H9 (cell line): ENCODE measurements at regions not wholly inside any gene's neighbourhood (a gene's known extent, or its start where the extent isn't known, plus 50 kb on each side); places are given as distances from the start of the nearest gene placed in this dataset.

Source experiments
- DNase-seq: peaks from one replicate; pipeline ENCODE4 v3.0.0-alpha.2; 2017
- H2AFZ ChIP-seq: one replicate; pipeline ENCODE4 v1.6.1; 2013; ENCODE audit warnings: mild to moderate bottlenecking, low read length, control low read depth, moderate library complexity
- H2AK5ac ChIP-seq: 2 replicates; pipeline ENCODE4 v1.6.1; 2013; ENCODE audit warnings: low read length, control low read depth, mixed read lengths; ENCODE audit not compliant: insufficient read length
- H2BK120ac ChIP-seq: one replicate; pipeline ENCODE4 v1.6.1; 2013; ENCODE audit warnings: low read depth, mild to moderate bottlenecking, low read length, control low read depth, inconsistent platforms; ENCODE audit not compliant: poor library complexity, severe bottlenecking
- H2BK12ac ChIP-seq: 2 replicates; pipeline ENCODE4 v1.6.1; 2013; ENCODE audit warnings: low read length, control low read depth, mixed read lengths, low read depth; ENCODE audit not compliant: insufficient read length
- H2BK15ac ChIP-seq: 2 replicates; pipeline ENCODE4 v1.6.1; 2013; ENCODE audit warnings: low read depth, low read length, control low read depth
- H2BK20ac ChIP-seq: one replicate; pipeline ENCODE4 v1.6.1; 2013; ENCODE audit warnings: low read depth, mild to moderate bottlenecking, low read length, control low read depth, inconsistent platforms; ENCODE audit not compliant: poor library complexity, severe bottlenecking
- H2BK5ac ChIP-seq: 2 replicates; pipeline ENCODE4 v1.6.1; 2013; ENCODE audit warnings: low read length, control low read depth, mixed read lengths; ENCODE audit not compliant: insufficient read length
- H3K14ac ChIP-seq: 2 replicates; pipeline ENCODE4 v1.6.1; 2013; ENCODE audit warnings: low read length, control low read depth; ENCODE audit not compliant: insufficient read depth
- H3K18ac ChIP-seq: 2 replicates; pipeline ENCODE4 v1.6.1; 2013; ENCODE audit warnings: low read depth, mild to moderate bottlenecking, mixed read lengths, low read length, control low read depth; ENCODE audit not compliant: insufficient read length
- H3K23ac ChIP-seq: 2 replicates; pipeline ENCODE4 v1.6.1; 2013; ENCODE audit warnings: low read length, control low read depth, mixed read lengths, low read depth; ENCODE audit not compliant: insufficient read length
- H3K23me2 ChIP-seq: 2 replicates; pipeline ENCODE4 v1.6.1; 2013; ENCODE audit warnings: low read depth, mild to moderate bottlenecking, mixed read lengths, low read length, control low read depth; ENCODE audit not compliant: insufficient read length, poor library complexity, severe bottlenecking
- H3K27ac ChIP-seq: 2 replicates; pipeline ENCODE4 v1.5.1; 2013; ENCODE audit warnings: low read length, control low read depth, mixed read lengths, low read depth; ENCODE audit not compliant: insufficient read length
- H3K27me3 ChIP-seq: 2 replicates; pipeline ENCODE4 v1.6.1; 2013; ENCODE audit warnings: low read length, control low read depth, inconsistent platforms; ENCODE audit not compliant: insufficient read depth
- H3K4ac ChIP-seq: 2 replicates; pipeline ENCODE4 v1.6.1; 2013; ENCODE audit warnings: low read depth, mild to moderate bottlenecking, control low read depth, inconsistent platforms, low read length, moderate library complexity
- H3K4me1 ChIP-seq: 2 replicates; pipeline ENCODE4 v1.6.1; 2013; ENCODE audit warnings: low read length, control low read depth, inconsistent platforms; ENCODE audit not compliant: insufficient read depth
- H3K4me2 ChIP-seq: 2 replicates; pipeline ENCODE4 v1.6.1; 2013; ENCODE audit warnings: low read length, control low read depth, mixed read lengths; ENCODE audit not compliant: insufficient read length, insufficient read depth
- H3K56ac ChIP-seq: 2 replicates; pipeline ENCODE4 v1.6.1; 2013; ENCODE audit warnings: low read depth, mild to moderate bottlenecking, mixed read lengths, low read length, control low read depth; ENCODE audit not compliant: insufficient read length
- H3K79me1 ChIP-seq: 2 replicates; pipeline ENCODE4 v1.6.1; 2013; ENCODE audit warnings: low read depth, mild to moderate bottlenecking, moderate library complexity, low read length, control low read depth, inconsistent platforms; ENCODE audit not compliant: insufficient read depth, poor library complexity, severe bottlenecking
- H3K79me2 ChIP-seq: 2 replicates; pipeline ENCODE4 v1.6.1; 2013; ENCODE audit warnings: low read length, control low read depth, inconsistent platforms; ENCODE audit not compliant: insufficient read depth
- H3K9ac ChIP-seq: 2 replicates; pipeline ENCODE4 v1.6.1; 2013; ENCODE audit warnings: low read length, control low read depth, mixed read lengths; ENCODE audit not compliant: insufficient read length; ENCODE audit errors: extremely low read depth
- H3K9me3 ChIP-seq: one replicate; pipeline ENCODE4 v1.6.1; 2013; ENCODE audit warnings: low read depth, low read length, inconsistent platforms; ENCODE audit not compliant: control insufficient read depth
- H3T11ph ChIP-seq: one replicate; pipeline ENCODE4 v1.6.1; 2013; ENCODE audit warnings: mild to moderate bottlenecking, low read length, control low read depth, inconsistent platforms
- H4K20me1 ChIP-seq: one replicate; pipeline ENCODE4 v1.6.1; 2013; ENCODE audit not compliant: control insufficient read depth, insufficient read length, insufficient read depth
- H4K5ac ChIP-seq: 2 replicates; pipeline ENCODE4 v1.6.1; 2013; ENCODE audit warnings: low read depth, mild to moderate bottlenecking, mixed read lengths, low read length, control low read depth; ENCODE audit not compliant: insufficient read length
- H4K8ac ChIP-seq: replicated peaks from 2 replicates; pipeline ENCODE4 v1.6.1; 2013; ENCODE audit warnings: low read length, control low read depth, mixed read lengths, low read depth; ENCODE audit not compliant: insufficient read length
- H4K91ac ChIP-seq: 2 replicates; pipeline ENCODE4 v1.6.1; 2013; ENCODE audit warnings: low read depth, mild to moderate bottlenecking, moderate library complexity, mixed read lengths, low read length, control low read depth; ENCODE audit not compliant: insufficient read length
- H3K27ac Mint-ChIP-seq, 3 experiments: 2 replicates in 2 of 3; 3 replicates in 1 of 3; pipeline ENCODE4 v1.8.0; 2020 to 2021; ENCODE audit warnings: mixed read lengths in 3 of 3, mild to moderate bottlenecking in 1 of 3, moderate library complexity in 1 of 3
- H3K27me3 Mint-ChIP-seq: 2 replicates; pipeline ENCODE4 v1.8.0; 2021; ENCODE audit warnings: low read depth, mild to moderate bottlenecking, moderate library complexity, mixed read lengths
- H3K36me3 Mint-ChIP-seq, 3 experiments: 2 replicates in 2 of 3; 3 replicates in 1 of 3; pipeline ENCODE4 v1.8.0; 2020 to 2021; ENCODE audit warnings: low read depth in 3 of 3, mixed read lengths in 3 of 3; ENCODE audit not compliant: insufficient read depth in 1 of 3
- H3K4me1 Mint-ChIP-seq, 2 experiments: 2 replicates each; pipeline ENCODE4 v1.8.0; 2020; ENCODE audit warnings: mixed read lengths in 2 of 2
- H3K4me3 Mint-ChIP-seq, 2 experiments: 2 replicates in 1 of 2; 3 replicates in 1 of 2; pipeline ENCODE4 v1.8.0; 2020 to 2021; ENCODE audit warnings: mild to moderate bottlenecking in 2 of 2, mixed read lengths in 2 of 2, moderate library complexity in 1 of 2
- H3K9me3 Mint-ChIP-seq, 2 experiments: 2 replicates in 1 of 2; 3 replicates in 1 of 2; pipeline ENCODE4 v1.8.0; 2020; ENCODE audit warnings: mild to moderate bottlenecking in 2 of 2, mixed read lengths in 2 of 2, moderate library complexity in 1 of 2
- CTCF ChIP-seq: fragments of 200-600 bp; sonication (generic); conservative IDR thresholded peaks from 3 replicates; pipeline ENCODE4 v1.8.0; 2021; ENCODE audit warnings: antibody characterized with exemption, mild to moderate bottlenecking
- WGBS: extraction: QIAGEN DNeasy Blood & Tissue Kit; methylation state at CpG from one replicate; pipeline ENCODE4 v1.1.7; 2013; ENCODE audit warnings: missing lambda C conversion rate, low lambda C conversion rate, mixed read lengths; ENCODE audit not compliant: insufficient read length; ENCODE audit errors: extremely low coverage; 5-methylcytosine and 5-hydroxymethylcytosine counted together

DNA sequence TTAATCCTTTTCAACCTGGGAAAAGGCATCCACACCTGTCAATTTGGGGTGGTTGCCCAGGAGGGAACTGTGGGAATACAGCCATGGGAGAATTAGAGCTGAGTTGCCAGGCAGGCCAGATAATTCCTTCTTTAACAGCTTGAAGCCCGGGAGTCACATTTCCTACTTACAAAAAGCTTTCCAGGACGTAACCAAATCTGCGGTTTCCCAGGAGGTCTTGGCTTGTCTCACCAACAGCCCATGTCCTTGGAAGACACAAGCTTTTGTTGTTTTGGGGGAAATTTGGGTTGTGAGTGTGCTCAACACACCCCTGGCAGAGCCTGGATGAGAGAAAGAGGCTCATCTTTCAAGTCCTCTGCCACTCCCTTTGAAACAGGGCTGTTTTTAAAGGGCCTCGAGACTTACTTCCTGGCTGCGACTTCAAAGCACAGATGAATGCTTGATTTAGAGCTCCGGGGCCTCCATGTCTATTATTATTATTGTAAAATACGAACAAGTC is 465.9 kb upstream of the BTBD3 start:
- H3K27ac Mint-ChIP-seq: peak overlapping the region; percentile 78 to 84 (median 83); a peak in 3 of 7 replicates

More for the DNA sequence above, 465.9 kb upstream of the BTBD3 start:
- peaks cover 16% of the 10 kb centered on the region; the same call in 1 of the 2 replicates for H3K4me1 ChIP-seq
- peak overlapping the region; percentile 93 for H2AFZ ChIP-seq
- no peak overlapping the region for H2BK5ac ChIP-seq
- no peak overlapping the region for H4K8ac ChIP-seq
- H2BK120ac ChIP-seq: no peak overlapping the region
- WGBS: no CpG with 5 or more reads among the region's 7 CpGs
- no peaks in the 10 kb centered on the region for H3K79me2 ChIP-seq
- no peak overlapping the region for H2BK15ac ChIP-seq
- H4K91ac ChIP-seq: no peak overlapping the region
- H4K20me1 ChIP-seq: no peaks in the 10 kb centered on the region
- H3K4me2 ChIP-seq: no peak overlapping the region
- H3K4me1 Mint-ChIP-seq: peaks cover 41 to 45% of the 10 kb centered on the region in 2 experiments
- H3K14ac ChIP-seq: no peak overlapping the region
- H3K27me3 ChIP-seq: no peaks in the 10 kb centered on the region
- no peaks in the 10 kb centered on the region for H3K23me2 ChIP-seq
- H3K9ac ChIP-seq: no peak overlapping the region
- no peak overlapping the region for H3K18ac ChIP-seq
- peak; percentile 29 for DNase-seq
- no peaks in the 10 kb centered on the region for H3K27me3 Mint-ChIP-seq
- no peak overlapping the region for H3K4ac ChIP-seq
- H2AK5ac ChIP-seq: no peak overlapping the region
- no peak overlapping the region for H3T11ph ChIP-seq
- no peak overlapping the region for H2BK20ac ChIP-seq
- H4K5ac ChIP-seq: no peak overlapping the region
- no peaks in the 10 kb centered on the region for H3K79me1 ChIP-seq
- H3K9me3 Mint-ChIP-seq: peaks cover 0 to 2% of the 10 kb centered on the region in 2 experiments; a peak in 2 of 5 replicates
- H3K23ac ChIP-seq: no peak overlapping the region
- H3K56ac ChIP-seq: no peak overlapping the region
- no peaks in the 10 kb centered on the region for H3K9me3 ChIP-seq
- no peak overlapping the region for H3K27ac ChIP-seq
- H3K36me3 Mint-ChIP-seq: peaks cover 0 to 5% (median 3%) of the 10 kb centered on the region in 3 experiments; a peak in 1 of 7 replicates
- H3K4me3 Mint-ChIP-seq: no peak overlapping the region
- no peak for TF ChIP-seq CTCF
- no peak overlapping the region for H2BK12ac ChIP-seq
